Psoas muscle (tissue), 7 donors: ENCODE measurements at regions not wholly inside any gene's neighbourhood (a gene's known extent, or its start where the extent isn't known, plus 50 kb on each side); places are given as distances from the start of the nearest gene placed in this dataset.

Experiments used
- ATAC-seq, 4 donors: fragments of 200-7000 bp; cut with Tn5 transposase; one replicate each; pipeline ENCODE4 v1.9.1; 2020; ENCODE audit warnings: moderate library complexity in 3 of 4, mild to moderate bottlenecking in 2 of 4
- DNase-seq, 2 donors: peaks; one replicate each; pipeline ENCODE4 v3.0.0-alpha.2; 2020
- H3K27ac ChIP-seq: fragments of 200-600 bp; one replicate; pipeline ENCODE4 v1.8.0; 2022
- H3K27me3 ChIP-seq, 3 donors: fragments of 200-600 bp in 1 of 3; one replicate each; pipeline versions ENCODE4 v1.6.1 to v1.8.0; 2013 to 2022; ENCODE audit warnings: low read length in 2 of 3, mild to moderate bottlenecking in 2 of 3, moderate library complexity in 1 of 3; ENCODE audit not compliant: insufficient read depth in 3 of 3
- H3K36me3 ChIP-seq, 2 donors: fragments of 200-600 bp in 1 of 2; one replicate each; pipeline versions ENCODE4 v1.6.1 to v1.8.0; 2013 to 2022; ENCODE audit warnings: low read depth in 1 of 2, mild to moderate bottlenecking in 1 of 2, moderate library complexity in 1 of 2; ENCODE audit not compliant: insufficient read depth in 1 of 2
- H3K4me1 ChIP-seq: fragments of 200-600 bp; one replicate; pipeline ENCODE4 v1.8.0; 2022
- H3K4me3 ChIP-seq: fragments of 200-600 bp; one replicate; pipeline ENCODE4 v1.8.0; 2022; ENCODE audit warnings: mild to moderate bottlenecking
- H3K9me3 ChIP-seq: fragments of 200-600 bp; one replicate; pipeline ENCODE4 v1.8.0; 2022
- CTCF ChIP-seq: fragments of 200-600 bp; IDR thresholded peaks from one replicate; pipeline ENCODE4 v1.8.0; 2022; ENCODE audit warnings: antibody characterized with exemption
- whole genome bisulfite sequencing, 3 donors: extraction: QIAGEN DNeasy Blood & Tissue Kit; methylation state at CpG; one replicate each; pipeline versions ENCODE4 v1.1.6 to v1.1.7; 2013; 5-methylcytosine and 5-hydroxymethylcytosine counted together
- intact Hi-C, 2 donors: fragments of 100-400 bp; cut with DNase I; formaldehyde crosslinking; loops; one replicate each; pipeline versions ENCODE4 v1.11.0 to v1.14.2; 2022
- donor health status: healthy with polysubstance abuse.
- donor health status: DM: no; HTN: no; CAD: no; lungs with moderate emphysema.
- donor health status: Bipolar disorder and iron deficiency.
- donor health status: healthy.
- donor health status: DM: yes; HTN: yes; CAD: no.
- donor health status: DM: no; HTN: no; CAD: no.
- donor health status: DM: yes; HTN: yes; CAD: no.

GRCh38 chr6:100152201-100152600, 158.2 kb upstream of the MCHR2 start:
- H3K27me3 ChIP-seq = no peaks in the 10 kb centered on the region
- H3K4me3 ChIP-seq = no peak overlapping the region
- TF ChIP-seq CTCF = no peak
- 40 to 56% (median 47%) methylated on average over 1 of the region's 1 CpG for WGBS, 3 donors
- DNase-seq (no peak), ATAC-seq (no peak)
- no peaks in the 10 kb centered on the region for H3K36me3 ChIP-seq
- no peak overlapping the region for H3K27ac ChIP-seq
- no peaks in the 10 kb centered on the region for H3K4me1 ChIP-seq
- no peaks in the 10 kb centered on the region for H3K9me3 ChIP-seq
- intact Hi-C loops = no loop called here

GRCh38 chr6:100144991-100145390, 151.0 kb upstream of the MCHR2 start:
- H3K36me3 ChIP-seq = no peaks in the 10 kb centered on the region
- no peaks in the 10 kb centered on the region for H3K4me1 ChIP-seq
- no peaks in the 10 kb centered on the region for H3K27me3 ChIP-seq
- no peak overlapping the region for H3K4me3 ChIP-seq
- WGBS, 3 donors = 93 to 97% (median 94%) methylated on average over 2 of the region's 2 CpGs
- DNase-seq = no peak
- no peak for TF ChIP-seq CTCF
- no peaks in the 10 kb centered on the region for H3K9me3 ChIP-seq
- H3K27ac ChIP-seq = no peak overlapping the region
- intact Hi-C loops = no loop called here
- ATAC-seq = no peak

GRCh38 chr6:100138346-100139022, 144.5 kb upstream of the MCHR2 start:
- 33 to 45% (median 38%) methylated on average over 4 of the region's 4 CpGs for WGBS, 3 donors
- Histone ChIP-seq H3K4me1 (no peaks in the 10 kb centered on the region), H3K27me3 (no peaks in the 10 kb centered on the region), H3K9me3 (no peaks in the 10 kb centered on the region), H3K27ac (no peak overlapping the region), H3K36me3 (no peaks in the 10 kb centered on the region), H3K4me3 (no peak overlapping the region)
- intact Hi-C loops = no loop called here
- no peak for DNase-seq
- peak in 3 of 4 donors; percentile 35 to 76 (median 41) for ATAC-seq
- TF ChIP-seq CTCF = no peak

- Histone ChIP-seq H3K4me3 (no peak overlapping the region), H3K27me3 (no peaks in the 10 kb centered on the region), H3K36me3 (no peaks in the 10 kb centered on the region), H3K9me3 (no peaks in the 10 kb centered on the region), H3K27ac (no peak overlapping the region), H3K4me1 (no peaks in the 10 kb centered on the region)
- TF ChIP-seq CTCF = no peak
- intact Hi-C loops = no loop called here
- WGBS, 3 donors = 76 to 78% (median 77%) methylated on average over 2 of the region's 2 CpGs
- DNase-seq = no peak
- no peak for ATAC-seq
These were observed 143.7 kb upstream of the MCHR2 start for GRCh38 chr6:100137759-100138158.

GRCh38 chr6:100136590-100136989, 142.6 kb upstream of the MCHR2 start:
- no peaks in the 10 kb centered on the region for H3K27me3 ChIP-seq
- H3K27ac ChIP-seq = no peak overlapping the region
- no peaks in the 10 kb centered on the region for H3K36me3 ChIP-seq
- no peak overlapping the region for H3K4me3 ChIP-seq
- no peaks in the 10 kb centered on the region for H3K9me3 ChIP-seq
- no peaks in the 10 kb centered on the region for H3K4me1 ChIP-seq
- no peak for TF ChIP-seq CTCF
- 92 to 95% (median 92%) methylated on average over 8 of the region's 8 CpGs for whole genome bisulfite sequencing, 3 donors
- ATAC-seq (no peak), DNase-seq (no peak)
- intact Hi-C loops = no loop called here
